K562 (cell line): ENCODE measurements at regions not wholly inside any gene's neighbourhood (a gene's known extent, or its start where the extent isn't known, plus 50 kb on each side); places are given as distances from the start of the nearest gene placed in this dataset.

ENCODE experiments used
- EP300 ChIP-seq: IDR thresholded peaks from 2 replicates; pipeline ENCODE4 v1.6.1; 2012; ENCODE audit warnings: low read length, improper control_type of control experiment
- FOSL1 ChIP-seq: fragments of 200-800 bp; sonication (Bioruptor generic); conservative IDR thresholded peaks from 2 replicates; pipeline ENCODE4 v1.6.1; 2016; ENCODE audit warnings: missing genetic modification characterization, missing compliant biosample characterization
- FOXJ3 ChIP-seq: sonication (generic); formaldehyde crosslinking; IDR thresholded peaks from 2 replicates; pipeline ENCODE4 v1.4.0; 2020; ENCODE audit warnings: mild to moderate bottlenecking, missing genetic modification reagents
- MEF2A ChIP-seq: IDR thresholded peaks from 2 replicates; pipeline ENCODE4 v1.6.1; 2011; ENCODE audit warnings: low read depth, mild to moderate bottlenecking, low read length, moderate library complexity; ENCODE audit not compliant: control insufficient read depth
- POU5F1 ChIP-seq: fragments of 150-350 bp; IDR thresholded peaks from 2 replicates; pipeline ENCODE4 v1.6.1; 2014; ENCODE audit warnings: borderline replicate concordance, low read length, low read depth, mild to moderate bottlenecking; ENCODE audit not compliant: partially characterized antibody
- STAT5B ChIP-seq: fragments of 250-450 bp; sonication (Bioruptor Pico); IDR thresholded peaks from 2 replicates; pipeline ENCODE4 v1.8.0; 2021; ENCODE audit warnings: mild to moderate bottlenecking, inconsistent platforms
- ZBTB8A ChIP-seq: fragments of 450-650 bp; IDR thresholded peaks from 2 replicates; pipeline ENCODE4 v1.6.1; 2018; ENCODE audit warnings: mild to moderate bottlenecking, moderate library complexity; ENCODE audit not compliant: partially characterized antibody
- ZFX ChIP-seq: sonication (generic); formaldehyde crosslinking; IDR thresholded peaks from 2 replicates; pipeline ENCODE4 v1.8.0; 2022; ENCODE audit warnings: mild to moderate bottlenecking, missing genetic modification reagents, moderate library complexity
- TF ChIP-seq, protein P1 (sequence below), 3 experiments: IDR thresholded peaks in 2 of 3; conservative IDR thresholded peaks in 1 of 3; 2 replicates each; pipeline ENCODE4 v1.5.1; 2011 to 2012; ENCODE audit warnings: low read length in 3 of 3, mild to moderate bottlenecking in 3 of 3, control low read depth in 2 of 3, improper control_type of control experiment in 1 of 3, inconsistent platforms in 1 of 3, low read depth in 1 of 3, mixed read lengths in 1 of 3, moderate library complexity in 1 of 3; ENCODE audit not compliant: insufficient read depth in 2 of 3
- TF ChIP-seq, protein P2 (sequence below): sonication (generic); formaldehyde crosslinking; IDR thresholded peaks from 2 replicates; pipeline ENCODE4 v1.9.0; 2022; ENCODE audit warnings: mild to moderate bottlenecking, missing genetic modification reagents
- TF ChIP-seq, protein P3 (sequence below), 2 experiments: fragments of 450-650 bp; formaldehyde crosslinking in 1 of 2; IDR thresholded peaks; 2 replicates each; pipeline versions ENCODE4 v1.4.0 to v1.6.1; 2014 to 2020; ENCODE audit warnings: mild to moderate bottlenecking in 2 of 2, borderline replicate concordance in 1 of 2, low read depth in 1 of 2
- TF ChIP-seq, protein P4 (sequence below): sonication (generic); formaldehyde crosslinking; IDR thresholded peaks from 2 replicates; pipeline ENCODE4 v1.8.0; 2022; ENCODE audit warnings: mild to moderate bottlenecking, missing genetic modification reagents
- TF ChIP-seq, protein P5 (sequence below): sonication (generic); formaldehyde crosslinking; IDR thresholded peaks from 2 replicates; pipeline ENCODE4 v1.8.0; 2022; ENCODE audit warnings: mild to moderate bottlenecking, missing genetic modification reagents

DNA sequence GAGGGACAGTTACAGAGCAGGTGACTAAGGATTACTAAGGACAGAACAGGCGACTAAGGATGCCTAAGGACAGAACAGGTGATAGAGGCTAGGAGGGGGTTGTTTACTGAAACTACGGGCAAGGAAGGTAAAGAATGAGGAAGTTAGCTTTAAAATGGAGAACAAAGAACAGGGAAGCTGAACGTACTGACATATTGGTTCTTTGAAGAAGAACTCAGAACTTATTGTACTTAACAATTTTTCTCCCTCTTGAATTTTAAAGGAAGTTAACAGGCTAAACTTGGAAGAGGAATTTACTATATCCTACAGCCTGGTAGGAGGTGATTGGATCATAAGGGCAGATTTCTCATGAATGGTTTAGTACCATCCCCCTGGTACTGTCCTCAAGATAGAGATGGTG lies 290.2 kb downstream of the SHQ1 start:
- TF ChIP-seq POU5F1 (no peak), ZFX (CRISPR knock-in tag) (no peak), STAT5B (CRISPR knock-in tag) (no peak), EP300 (no peak), MEF2A (no peak), FOSL1 (tag) (no peak), FOXJ3 (CRISPR knock-in tag) (no peak), ZBTB8A (no peak)
- TF ChIP-seq, protein P1, sequence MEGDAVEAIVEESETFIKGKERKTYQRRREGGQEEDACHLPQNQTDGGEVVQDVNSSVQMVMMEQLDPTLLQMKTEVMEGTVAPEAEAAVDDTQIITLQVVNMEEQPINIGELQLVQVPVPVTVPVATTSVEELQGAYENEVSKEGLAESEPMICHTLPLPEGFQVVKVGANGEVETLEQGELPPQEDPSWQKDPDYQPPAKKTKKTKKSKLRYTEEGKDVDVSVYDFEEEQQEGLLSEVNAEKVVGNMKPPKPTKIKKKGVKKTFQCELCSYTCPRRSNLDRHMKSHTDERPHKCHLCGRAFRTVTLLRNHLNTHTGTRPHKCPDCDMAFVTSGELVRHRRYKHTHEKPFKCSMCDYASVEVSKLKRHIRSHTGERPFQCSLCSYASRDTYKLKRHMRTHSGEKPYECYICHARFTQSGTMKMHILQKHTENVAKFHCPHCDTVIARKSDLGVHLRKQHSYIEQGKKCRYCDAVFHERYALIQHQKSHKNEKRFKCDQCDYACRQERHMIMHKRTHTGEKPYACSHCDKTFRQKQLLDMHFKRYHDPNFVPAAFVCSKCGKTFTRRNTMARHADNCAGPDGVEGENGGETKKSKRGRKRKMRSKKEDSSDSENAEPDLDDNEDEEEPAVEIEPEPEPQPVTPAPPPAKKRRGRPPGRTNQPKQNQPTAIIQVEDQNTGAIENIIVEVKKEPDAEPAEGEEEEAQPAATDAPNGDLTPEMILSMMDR (IDR thresholded peaks at IDR 0.05 in 2 of 3, conservative IDR thresholded peaks at IDR 0.05 in 1 of 3; ENCODE audit: insufficient read depth in 2 of 3, low read depth in 1 of 3, low read length in 3 of 3) = no peak
- TF ChIP-seq, protein P2, sequence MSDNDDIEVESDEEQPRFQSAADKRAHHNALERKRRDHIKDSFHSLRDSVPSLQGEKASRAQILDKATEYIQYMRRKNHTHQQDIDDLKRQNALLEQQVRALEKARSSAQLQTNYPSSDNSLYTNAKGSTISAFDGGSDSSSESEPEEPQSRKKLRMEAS (CRISPR knock-in tag) = no peak
- TF ChIP-seq, protein P3, sequence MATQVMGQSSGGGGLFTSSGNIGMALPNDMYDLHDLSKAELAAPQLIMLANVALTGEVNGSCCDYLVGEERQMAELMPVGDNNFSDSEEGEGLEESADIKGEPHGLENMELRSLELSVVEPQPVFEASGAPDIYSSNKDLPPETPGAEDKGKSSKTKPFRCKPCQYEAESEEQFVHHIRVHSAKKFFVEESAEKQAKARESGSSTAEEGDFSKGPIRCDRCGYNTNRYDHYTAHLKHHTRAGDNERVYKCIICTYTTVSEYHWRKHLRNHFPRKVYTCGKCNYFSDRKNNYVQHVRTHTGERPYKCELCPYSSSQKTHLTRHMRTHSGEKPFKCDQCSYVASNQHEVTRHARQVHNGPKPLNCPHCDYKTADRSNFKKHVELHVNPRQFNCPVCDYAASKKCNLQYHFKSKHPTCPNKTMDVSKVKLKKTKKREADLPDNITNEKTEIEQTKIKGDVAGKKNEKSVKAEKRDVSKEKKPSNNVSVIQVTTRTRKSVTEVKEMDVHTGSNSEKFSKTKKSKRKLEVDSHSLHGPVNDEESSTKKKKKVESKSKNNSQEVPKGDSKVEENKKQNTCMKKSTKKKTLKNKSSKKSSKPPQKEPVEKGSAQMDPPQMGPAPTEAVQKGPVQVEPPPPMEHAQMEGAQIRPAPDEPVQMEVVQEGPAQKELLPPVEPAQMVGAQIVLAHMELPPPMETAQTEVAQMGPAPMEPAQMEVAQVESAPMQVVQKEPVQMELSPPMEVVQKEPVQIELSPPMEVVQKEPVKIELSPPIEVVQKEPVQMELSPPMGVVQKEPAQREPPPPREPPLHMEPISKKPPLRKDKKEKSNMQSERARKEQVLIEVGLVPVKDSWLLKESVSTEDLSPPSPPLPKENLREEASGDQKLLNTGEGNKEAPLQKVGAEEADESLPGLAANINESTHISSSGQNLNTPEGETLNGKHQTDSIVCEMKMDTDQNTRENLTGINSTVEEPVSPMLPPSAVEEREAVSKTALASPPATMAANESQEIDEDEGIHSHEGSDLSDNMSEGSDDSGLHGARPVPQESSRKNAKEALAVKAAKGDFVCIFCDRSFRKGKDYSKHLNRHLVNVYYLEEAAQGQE (IDR thresholded peaks at IDR 0.05; ENCODE audit: borderline replicate concordance) = no peak
- TF ChIP-seq, protein P3 (CRISPR knock-in tag; IDR thresholded peaks at IDR 0.05; ENCODE audit: low read depth) = no peak
- TF ChIP-seq, protein P4, sequence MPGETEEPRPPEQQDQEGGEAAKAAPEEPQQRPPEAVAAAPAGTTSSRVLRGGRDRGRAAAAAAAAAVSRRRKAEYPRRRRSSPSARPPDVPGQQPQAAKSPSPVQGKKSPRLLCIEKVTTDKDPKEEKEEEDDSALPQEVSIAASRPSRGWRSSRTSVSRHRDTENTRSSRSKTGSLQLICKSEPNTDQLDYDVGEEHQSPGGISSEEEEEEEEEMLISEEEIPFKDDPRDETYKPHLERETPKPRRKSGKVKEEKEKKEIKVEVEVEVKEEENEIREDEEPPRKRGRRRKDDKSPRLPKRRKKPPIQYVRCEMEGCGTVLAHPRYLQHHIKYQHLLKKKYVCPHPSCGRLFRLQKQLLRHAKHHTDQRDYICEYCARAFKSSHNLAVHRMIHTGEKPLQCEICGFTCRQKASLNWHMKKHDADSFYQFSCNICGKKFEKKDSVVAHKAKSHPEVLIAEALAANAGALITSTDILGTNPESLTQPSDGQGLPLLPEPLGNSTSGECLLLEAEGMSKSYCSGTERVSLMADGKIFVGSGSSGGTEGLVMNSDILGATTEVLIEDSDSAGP (CRISPR knock-in tag) = no peak
- TF ChIP-seq, protein P5, sequence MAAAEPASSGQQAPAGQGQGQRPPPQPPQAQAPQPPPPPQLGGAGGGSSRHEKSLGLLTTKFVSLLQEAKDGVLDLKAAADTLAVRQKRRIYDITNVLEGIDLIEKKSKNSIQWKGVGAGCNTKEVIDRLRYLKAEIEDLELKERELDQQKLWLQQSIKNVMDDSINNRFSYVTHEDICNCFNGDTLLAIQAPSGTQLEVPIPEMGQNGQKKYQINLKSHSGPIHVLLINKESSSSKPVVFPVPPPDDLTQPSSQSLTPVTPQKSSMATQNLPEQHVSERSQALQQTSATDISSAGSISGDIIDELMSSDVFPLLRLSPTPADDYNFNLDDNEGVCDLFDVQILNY (CRISPR knock-in tag) = no peak
